ENCODE measurements at regions not wholly inside any gene's neighbourhood (a gene's known extent, or its start where the extent isn't known, plus 50 kb on each side); places are given as distances from the start of the nearest gene placed in this dataset.

- Mint-ChIP-seq H3K4me3 (no peak overlapping the region), H3K27ac (no peak overlapping the region), H3K4me1 (peaks cover 16% of the 10 kb centered on the region), H3K36me3 (ENCODE audit: low read depth) (no peaks in the 10 kb centered on the region), H3K27me3 (ENCODE audit: insufficient read depth) (peaks cover 5% of the 10 kb centered on the region), H3K9me3 (no peaks in the 10 kb centered on the region)
- DNase-seq: no peak
- no peak overlapping the region for H3K9ac ChIP-seq (ENCODE audit: extremely low read depth, low read length, poor library complexity, severe bottlenecking)
- WGBS, 2 experiments (ENCODE audit: insufficient coverage in 1 of 2, insufficient read length in 1 of 2): 83 to 89% methylated on average over 5 to 7 of the region's 7 CpGs
- H3K4me3 ChIP-seq (ENCODE audit: low read length): no peak overlapping the region
- H3K27ac ChIP-seq (ENCODE audit: low read depth, low read length): no peak overlapping the region
- H3K27me3 ChIP-seq (ENCODE audit: control insufficient read depth, insufficient read depth, low read length, poor library complexity, severe bottlenecking): no peaks in the 10 kb centered on the region
- no peaks in the 10 kb centered on the region for H3K9me3 ChIP-seq (ENCODE audit: control insufficient read depth, low read length)
- no peak for TF ChIP-seq CTCF (conservative IDR thresholded peaks at IDR 0.05)
- no peaks in the 10 kb centered on the region for H3K4me1 ChIP-seq (ENCODE audit: control insufficient read depth, insufficient read depth, low read length)
- no peaks in the 10 kb centered on the region for H3K36me3 ChIP-seq (ENCODE audit: control insufficient read depth, insufficient read depth, low read length)
Observed at GRCh38 chr10:121217331-121217730, 366.2 kb downstream of the WDR11 start.

- H3K9ac ChIP-seq (ENCODE audit: extremely low read depth, low read length, poor library complexity, severe bottlenecking): no peak overlapping the region
- Mint-ChIP-seq H3K4me3 (no peak overlapping the region), H3K36me3 (ENCODE audit: low read depth) (no peaks in the 10 kb centered on the region), H3K9me3 (no peaks in the 10 kb centered on the region), H3K27ac (no peak overlapping the region), H3K4me1 (peaks cover 16% of the 10 kb centered on the region), H3K27me3 (ENCODE audit: insufficient read depth) (peaks cover 5% of the 10 kb centered on the region)
- DNase-seq: no peak
- H3K9me3 ChIP-seq (ENCODE audit: control insufficient read depth, low read length): no peaks in the 10 kb centered on the region
- 90 to 100% methylated on average over 2 to 3 of the region's 3 CpGs for WGBS, 2 experiments (ENCODE audit: insufficient coverage in 1 of 2, insufficient read length in 1 of 2)
- H3K27ac ChIP-seq (ENCODE audit: low read depth, low read length): no peak overlapping the region
- no peaks in the 10 kb centered on the region for H3K36me3 ChIP-seq (ENCODE audit: control insufficient read depth, insufficient read depth, low read length)
- TF ChIP-seq CTCF (conservative IDR thresholded peaks at IDR 0.05): peak; percentile 6
- H3K4me1 ChIP-seq (ENCODE audit: control insufficient read depth, insufficient read depth, low read length): no peaks in the 10 kb centered on the region
- no peak overlapping the region for H3K4me3 ChIP-seq (ENCODE audit: low read length)
- no peaks in the 10 kb centered on the region for H3K27me3 ChIP-seq (ENCODE audit: control insufficient read depth, insufficient read depth, low read length, poor library complexity, severe bottlenecking)
Observed at GRCh38 chr10:121221072-121221471, 369.9 kb downstream of the WDR11 start.

- peak; percentile 58 for DNase-seq
- no peaks in the 10 kb centered on the region for H3K4me1 ChIP-seq (ENCODE audit: control insufficient read depth, insufficient read depth, low read length)
- Mint-ChIP-seq H3K9me3 (no peaks in the 10 kb centered on the region), H3K27ac (no peak overlapping the region), H3K4me3 (no peak overlapping the region), H3K27me3 (ENCODE audit: insufficient read depth) (peaks cover 4% of the 10 kb centered on the region), H3K36me3 (ENCODE audit: low read depth) (no peaks in the 10 kb centered on the region), H3K4me1 (peaks cover 16% of the 10 kb centered on the region)
- no peak overlapping the region for H3K4me3 ChIP-seq (ENCODE audit: low read length)
- H3K36me3 ChIP-seq (ENCODE audit: control insufficient read depth, insufficient read depth, low read length): no peaks in the 10 kb centered on the region
- no peak overlapping the region for H3K27ac ChIP-seq (ENCODE audit: low read depth, low read length)
- WGBS, 2 experiments (ENCODE audit: insufficient coverage in 1 of 2, insufficient read length in 1 of 2): 73 to 83% methylated on average over 3 to 8 of the region's 8 CpGs
- H3K9ac ChIP-seq (ENCODE audit: extremely low read depth, low read length, poor library complexity, severe bottlenecking): no peak overlapping the region
- H3K9me3 ChIP-seq (ENCODE audit: control insufficient read depth, low read length): no peaks in the 10 kb centered on the region
- peak; percentile 19 for TF ChIP-seq CTCF (conservative IDR thresholded peaks at IDR 0.05)
- no peaks in the 10 kb centered on the region for H3K27me3 ChIP-seq (ENCODE audit: control insufficient read depth, insufficient read depth, low read length, poor library complexity, severe bottlenecking)
Observed at GRCh38 chr10:121221991-121222390, 370.8 kb downstream of the WDR11 start.
